GM23338 (cell line): ENCODE measurements at regions not wholly inside any gene's neighbourhood (a gene's known extent, or its start where the extent isn't known, plus 50 kb on each side); places are given as distances from the start of the nearest gene placed in this dataset.

Experiments used
- ATAC-seq: fragments of 200-7000 bp; cut with Tn5 transposase; 3 replicates; pipeline ENCODE4 v1.9.1; 2020
- DNase-seq: peaks from one replicate; pipeline ENCODE4 v3.0.0-alpha.2; 2015; ENCODE audit warnings: low spot score
- H2AFZ ChIP-seq: fragments of 200-600 bp; sonication (generic); 2 replicates; pipeline ENCODE4 v1.8.0; 2016; ENCODE audit warnings: antibody characterized with exemption, mild to moderate bottlenecking, moderate library complexity
- H3F3A ChIP-seq: fragments of 200-600 bp; sonication (generic); replicated peaks from 2 replicates; pipeline ENCODE4 v1.8.0; 2017; ENCODE audit warnings: antibody characterized with exemption, mixed run types, low read depth
- H3K27ac ChIP-seq: fragments of 200-600 bp; sonication (generic); 2 replicates; pipeline ENCODE4 v1.6.1; 2016; ENCODE audit warnings: low read depth
- H3K27me3 ChIP-seq: fragments of 200-600 bp; sonication (generic); 2 replicates; pipeline ENCODE4 v1.8.0; 2016; ENCODE audit warnings: mild to moderate bottlenecking, mixed run types, moderate library complexity; ENCODE audit not compliant: insufficient read depth
- H3K36me3 ChIP-seq: fragments of 200-600 bp; sonication (generic); 2 replicates; pipeline ENCODE4 v1.8.0; 2016; ENCODE audit warnings: mild to moderate bottlenecking; ENCODE audit not compliant: insufficient read depth
- H3K4me1 ChIP-seq: fragments of 200-600 bp; sonication (generic); 2 replicates; pipeline ENCODE4 v1.8.0; 2016; ENCODE audit warnings: mild to moderate bottlenecking, moderate library complexity; ENCODE audit not compliant: insufficient read depth
- H3K4me2 ChIP-seq: fragments of 200-600 bp; sonication (generic); 2 replicates; pipeline ENCODE4 v1.7.1; 2017; ENCODE audit warnings: mixed run types
- H3K4me3 ChIP-seq: fragments of 200-600 bp; sonication (generic); 2 replicates; pipeline ENCODE4 v1.6.1; 2016; ENCODE audit warnings: mixed run types
- H3K79me2 ChIP-seq: fragments of 200-600 bp; sonication (generic); replicated peaks from 2 replicates; pipeline ENCODE4 v1.8.0; 2017; ENCODE audit warnings: mild to moderate bottlenecking; ENCODE audit not compliant: insufficient read depth
- H3K9me2 ChIP-seq: fragments of 200-600 bp; sonication (generic); 2 replicates; pipeline ENCODE4 v1.8.0; 2017; ENCODE audit not compliant: insufficient read depth
- H4K20me1 ChIP-seq: fragments of 200-600 bp; sonication (generic); replicated peaks from 2 replicates; pipeline ENCODE4 v1.8.0; 2017; ENCODE audit warnings: mild to moderate bottlenecking; ENCODE audit not compliant: insufficient read depth
- H3K27ac Mint-ChIP-seq: 2 replicates; pipeline ENCODE4 v1.8.0; 2020; ENCODE audit warnings: inconsistent platforms, mild to moderate bottlenecking, moderate library complexity, mixed read lengths
- H3K27me3 Mint-ChIP-seq: 3 replicates; pipeline ENCODE4 v1.8.0; 2022; ENCODE audit warnings: low read depth, mild to moderate bottlenecking, moderate library complexity, mixed read lengths, inconsistent platforms; ENCODE audit not compliant: insufficient read depth, poor library complexity
- H3K36me3 Mint-ChIP-seq: 3 replicates; pipeline ENCODE4 v1.8.0; 2021; ENCODE audit warnings: low read depth, mild to moderate bottlenecking, inconsistent platforms, moderate library complexity, mixed read lengths
- H3K4me1 Mint-ChIP-seq: 3 replicates; pipeline ENCODE4 v1.8.0; 2020; ENCODE audit warnings: mild to moderate bottlenecking, inconsistent platforms, mixed read lengths
- H3K4me3 Mint-ChIP-seq: 3 replicates; pipeline ENCODE4 v1.8.0; 2021; ENCODE audit warnings: moderate library complexity, mild to moderate bottlenecking, inconsistent platforms, mixed read lengths
- H3K9me3 Mint-ChIP-seq: 3 replicates; pipeline ENCODE4 v1.8.0; 2020; ENCODE audit warnings: moderate library complexity, mild to moderate bottlenecking, inconsistent platforms, mixed read lengths
- CREB1 ChIP-seq: fragments of 250-450 bp; sonication (Bioruptor Pico); IDR thresholded peaks from 2 replicates; pipeline ENCODE4 v1.5.0; 2020; ENCODE audit warnings: low read depth, mild to moderate bottlenecking, moderate library complexity
- ETS1 ChIP-seq: IDR thresholded peaks from 2 replicates; pipeline ENCODE4 v1.6.1; 2016; ENCODE audit warnings: antibody characterized with exemption
- EZH2 ChIP-seq: fragments of 200-600 bp; sonication (generic); IDR thresholded peaks from one replicate; pipeline ENCODE4 v1.8.0; 2017; ENCODE audit warnings: antibody characterized with exemption, mild to moderate bottlenecking, low read depth; ENCODE audit not compliant: unreplicated experiment
- EZH2phosphoT487 ChIP-seq: fragments of 200-600 bp; sonication (generic); IDR thresholded peaks from one replicate; pipeline ENCODE4 v1.8.1; 2018; ENCODE audit warnings: antibody characterized with exemption; ENCODE audit not compliant: unreplicated experiment
- JUNB ChIP-seq: IDR thresholded peaks from one replicate; pipeline ENCODE4 v1.6.1; 2016; ENCODE audit warnings: antibody characterized with exemption; ENCODE audit not compliant: unreplicated experiment
- NANOG ChIP-seq: IDR thresholded peaks from 2 replicates; pipeline ENCODE4 v1.6.1; 2016; ENCODE audit warnings: antibody characterized with exemption, borderline replicate concordance
- POLR2AphosphoS5 ChIP-seq: IDR thresholded peaks from 2 replicates; pipeline ENCODE4 v1.6.1; 2016; ENCODE audit warnings: antibody characterized with exemption, low read depth
- REST ChIP-seq: IDR thresholded peaks from one replicate; pipeline ENCODE4 v1.6.1; 2018; ENCODE audit warnings: antibody characterized with exemption; ENCODE audit not compliant: unreplicated experiment
- STAT1 ChIP-seq: IDR thresholded peaks from one replicate; pipeline ENCODE4 v1.6.1; 2016; ENCODE audit warnings: antibody characterized with exemption; ENCODE audit not compliant: unreplicated experiment
- ZNF114 ChIP-seq: fragments of 250-450 bp; sonication (Bioruptor Pico); IDR thresholded peaks from 2 replicates; pipeline ENCODE4 v1.5.0; 2020; ENCODE audit warnings: mild to moderate bottlenecking, moderate library complexity
- ZNF331 ChIP-seq: fragments of 250-450 bp; sonication (Bioruptor Pico); IDR thresholded peaks from 2 replicates; pipeline ENCODE4 v1.5.0; 2020; ENCODE audit warnings: low read depth, mild to moderate bottlenecking, moderate library complexity
- ZNF462 ChIP-seq: fragments of 250-450 bp; sonication (Bioruptor Pico); IDR thresholded peaks from 2 replicates; pipeline ENCODE4 v1.5.0; 2020; ENCODE audit warnings: mild to moderate bottlenecking, moderate library complexity
- TF ChIP-seq, protein P1 (sequence below), 2 experiments: fragments of 200-600 bp in 1 of 2; sonication (generic) in 1 of 2; conservative IDR thresholded peaks; 2 replicates each; pipeline versions ENCODE4 v1.5.1 to v1.6.1; 2016 to 2017; ENCODE audit warnings: antibody characterized with exemption in 2 of 2, low read depth in 2 of 2, mild to moderate bottlenecking in 2 of 2, moderate library complexity in 1 of 2

GRCh38 chr5:103793595-103794182 lies 231.1 kb upstream of the NUDT12 start:
- Histone ChIP-seq H2AFZ (no peak overlapping the region), H3K4me1 (no peaks in the 10 kb centered on the region), H3K27me3 (no peaks in the 10 kb centered on the region), H3K36me3 (no peaks in the 10 kb centered on the region; the same call in 1 of the 2 replicates), H3K4me3 (no peak overlapping the region), H3K4me2 (no peak overlapping the region), H3K9me2 (peaks cover 7% of the 10 kb centered on the region; the same call in 1 of the 2 replicates), H4K20me1 (no peaks in the 10 kb centered on the region), H3F3A (no peaks in the 10 kb centered on the region), H3K27ac (no peak overlapping the region), H3K79me2 (no peaks in the 10 kb centered on the region)
- DNase-seq (no peak), ATAC-seq (no peak)
- H3K27me3 Mint-ChIP-seq = peaks cover 10% of the 10 kb centered on the region
- peaks cover 38% of the 10 kb centered on the region for H3K36me3 Mint-ChIP-seq
- no peak overlapping the region for H3K4me3 Mint-ChIP-seq
- TF ChIP-seq, protein P1, sequence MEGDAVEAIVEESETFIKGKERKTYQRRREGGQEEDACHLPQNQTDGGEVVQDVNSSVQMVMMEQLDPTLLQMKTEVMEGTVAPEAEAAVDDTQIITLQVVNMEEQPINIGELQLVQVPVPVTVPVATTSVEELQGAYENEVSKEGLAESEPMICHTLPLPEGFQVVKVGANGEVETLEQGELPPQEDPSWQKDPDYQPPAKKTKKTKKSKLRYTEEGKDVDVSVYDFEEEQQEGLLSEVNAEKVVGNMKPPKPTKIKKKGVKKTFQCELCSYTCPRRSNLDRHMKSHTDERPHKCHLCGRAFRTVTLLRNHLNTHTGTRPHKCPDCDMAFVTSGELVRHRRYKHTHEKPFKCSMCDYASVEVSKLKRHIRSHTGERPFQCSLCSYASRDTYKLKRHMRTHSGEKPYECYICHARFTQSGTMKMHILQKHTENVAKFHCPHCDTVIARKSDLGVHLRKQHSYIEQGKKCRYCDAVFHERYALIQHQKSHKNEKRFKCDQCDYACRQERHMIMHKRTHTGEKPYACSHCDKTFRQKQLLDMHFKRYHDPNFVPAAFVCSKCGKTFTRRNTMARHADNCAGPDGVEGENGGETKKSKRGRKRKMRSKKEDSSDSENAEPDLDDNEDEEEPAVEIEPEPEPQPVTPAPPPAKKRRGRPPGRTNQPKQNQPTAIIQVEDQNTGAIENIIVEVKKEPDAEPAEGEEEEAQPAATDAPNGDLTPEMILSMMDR (conservative IDR thresholded peaks at IDR 0.05; ENCODE audit: low read depth in 2 of 2) = no peak
- no peak for TF ChIP-seq NANOG
- TF ChIP-seq ETS1 = no peak
- no peak for TF ChIP-seq STAT1
- no peak for TF ChIP-seq JUNB
- TF ChIP-seq CREB1 (CRISPR knock-in tag) = no peak
- TF ChIP-seq POLR2AphosphoS5 = no peak
- TF ChIP-seq EZH2phosphoT487 = no peak
- TF ChIP-seq EZH2 = no peak
- no peak for TF ChIP-seq ZNF462
- TF ChIP-seq ZNF331 (CRISPR knock-in tag) = no peak
- no peak for TF ChIP-seq ZNF114 (CRISPR knock-in tag)
- no peak for TF ChIP-seq REST
- no peak overlapping the region for H3K27ac Mint-ChIP-seq
- H3K4me1 Mint-ChIP-seq = no peaks in the 10 kb centered on the region
- peaks cover 54% of the 10 kb centered on the region for H3K9me3 Mint-ChIP-seq
